Activated CD4-positive, alpha-beta T cell treated with anti-CD3 and anti-CD28 coated beads, Interleukin-2, amount 10 ng/mL, durations not matched to agents 7 days and 5 days (primary cell): ENCODE measurements at regions not wholly inside any gene's neighbourhood (a gene's known extent, or its start where the extent isn't known, plus 50 kb on each side); places are given as distances from the start of the nearest gene placed in this dataset.

Source experiments
- CTCF ChIA-PET: fragments of 350-600 bp; sonication (Branson Sonifier 250); formaldehyde crosslinking; loops from one replicate; lab custom pipeline; 2021; ENCODE audit warnings: antibody characterized with exemption; lab: Charles Lee
- POLR2A ChIA-PET: fragments of 350-600 bp; sonication (Branson Sonifier 250); formaldehyde crosslinking; loops from one replicate; lab custom pipeline; 2021; ENCODE audit warnings: antibody characterized with exemption; lab: Charles Lee
- DNase-seq: peaks from one replicate; pipeline ENCODE4 v3.0.0-alpha.2; 2020
- H3K27ac Mint-ChIP-seq: one replicate; pipeline ENCODE4 v1.8.0; 2021; ENCODE audit warnings: mild to moderate bottlenecking, moderate library complexity, mixed read lengths
- H3K27me3 Mint-ChIP-seq: one replicate; pipeline ENCODE4 v1.8.0; 2021; ENCODE audit warnings: mixed read lengths
- H3K36me3 Mint-ChIP-seq: one replicate; pipeline ENCODE4 v1.8.0; 2021; ENCODE audit warnings: low read depth, mixed read lengths
- H3K4me1 Mint-ChIP-seq: one replicate; pipeline ENCODE4 v1.8.0; 2021; ENCODE audit warnings: mixed read lengths
- H3K4me3 Mint-ChIP-seq: one replicate; pipeline ENCODE4 v1.8.0; 2021; ENCODE audit warnings: mild to moderate bottlenecking, moderate library complexity, mixed read lengths
- H3K9me3 Mint-ChIP-seq: one replicate; pipeline ENCODE4 v1.8.0; 2021; ENCODE audit warnings: mixed read lengths

DNA sequence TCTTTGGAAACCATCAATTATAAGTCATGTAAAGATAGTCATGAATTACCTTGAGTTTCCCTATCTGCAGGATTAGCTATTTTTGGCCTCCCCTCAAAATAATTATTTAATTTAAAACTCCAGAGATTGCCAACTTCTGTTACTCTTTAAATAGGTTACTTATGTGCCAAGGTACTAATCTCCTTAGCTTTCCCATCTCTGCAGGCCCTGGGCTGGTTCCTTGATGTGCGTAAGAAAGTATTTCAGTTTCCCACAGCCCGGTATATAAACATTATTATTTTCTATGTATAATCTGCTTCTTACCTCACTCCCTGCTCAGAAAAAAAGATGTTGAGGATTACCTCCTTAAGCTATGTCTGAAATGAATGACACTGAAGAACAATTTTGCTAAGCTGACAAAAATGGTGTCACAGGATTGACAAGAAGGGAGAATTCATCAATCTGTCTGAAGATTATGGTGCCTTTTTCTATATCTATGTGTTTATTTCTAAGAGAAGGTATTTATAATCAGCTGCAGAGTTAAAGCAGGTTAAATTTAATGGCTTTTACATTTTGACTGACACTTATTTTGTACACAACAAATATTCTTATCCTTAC, 1697.2 kb upstream of the PCDH20 start:
- no peaks in the 10 kb centered on the region for H3K36me3 Mint-ChIP-seq
- no peak for DNase-seq
- POLR2A ChIA-PET = no interaction called here
- H3K27me3 Mint-ChIP-seq = no peaks in the 10 kb centered on the region
- H3K4me1 Mint-ChIP-seq = no peaks in the 10 kb centered on the region
- CTCF ChIA-PET = no interaction called here
- no peak overlapping the region for H3K4me3 Mint-ChIP-seq
- no peak overlapping the region for H3K27ac Mint-ChIP-seq
- H3K9me3 Mint-ChIP-seq = no peaks in the 10 kb centered on the region

DNA sequence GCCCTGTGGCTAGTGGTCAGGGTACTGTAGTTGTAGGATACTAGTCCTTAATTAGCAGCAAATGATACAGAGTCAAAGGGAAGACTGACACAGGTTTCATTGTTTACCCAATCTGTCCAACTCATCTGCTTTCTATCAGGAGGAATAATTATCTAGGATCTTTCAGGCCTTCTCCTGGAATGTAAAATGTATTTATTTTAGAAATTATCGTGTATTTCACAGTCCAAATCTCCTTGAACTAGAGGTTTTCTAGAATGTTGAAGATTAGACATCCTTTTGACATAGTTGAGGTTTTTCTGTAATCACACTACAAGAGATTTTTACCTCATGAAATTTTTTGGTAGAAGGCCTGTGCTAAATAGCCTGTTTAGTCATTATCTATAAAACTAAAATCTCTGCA, 1694.8 kb upstream of the PCDH20 start:
- no peaks in the 10 kb centered on the region for H3K36me3 Mint-ChIP-seq
- DNase-seq = no peak
- H3K27me3 Mint-ChIP-seq = no peaks in the 10 kb centered on the region
- no peaks in the 10 kb centered on the region for H3K4me1 Mint-ChIP-seq
- POLR2A ChIA-PET = no interaction called here
- CTCF ChIA-PET = no interaction called here
- no peak overlapping the region for H3K4me3 Mint-ChIP-seq
- no peaks in the 10 kb centered on the region for H3K9me3 Mint-ChIP-seq
- no peak overlapping the region for H3K27ac Mint-ChIP-seq

DNA sequence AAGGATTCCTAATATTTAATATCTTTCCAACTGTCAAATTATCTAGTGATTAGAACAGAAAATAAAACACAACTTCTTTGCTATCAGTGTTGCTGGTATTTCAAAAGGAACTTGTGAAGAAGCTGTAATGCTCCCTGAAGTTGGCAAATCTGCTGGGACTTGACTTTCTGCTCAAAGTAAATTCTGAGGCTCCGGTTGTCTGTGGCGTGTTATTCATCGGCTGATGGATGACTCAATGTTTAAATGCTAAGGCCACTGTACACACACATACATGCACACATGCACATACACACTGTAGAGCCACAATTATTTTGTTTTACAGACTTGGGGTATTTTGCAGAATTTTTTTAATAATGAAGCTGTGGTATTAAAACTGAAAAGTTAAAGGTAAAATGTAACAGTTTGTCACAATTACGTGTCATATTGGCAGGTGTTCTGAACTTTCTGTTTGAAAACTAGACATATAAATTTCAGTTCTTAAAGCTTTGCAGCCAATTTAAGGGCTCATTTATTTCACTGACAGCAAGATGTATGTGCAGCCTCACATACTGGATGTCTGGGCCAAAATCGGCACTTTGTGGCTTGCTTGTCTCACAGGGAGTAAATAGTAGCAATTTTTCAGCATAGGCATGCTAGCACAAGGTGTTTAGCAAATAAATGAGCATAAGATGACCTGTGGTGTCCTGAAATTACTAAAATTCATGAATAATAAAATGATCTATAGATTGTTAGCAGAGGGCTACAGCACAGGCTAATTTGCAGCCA, 1691.7 kb upstream of the PCDH20 start:
- CTCF ChIA-PET = no interaction called here
- Mint-ChIP-seq H3K36me3 (no peaks in the 10 kb centered on the region), H3K9me3 (no peaks in the 10 kb centered on the region), H3K27ac (no peak overlapping the region), H3K4me1 (no peaks in the 10 kb centered on the region), H3K27me3 (no peaks in the 10 kb centered on the region), H3K4me3 (no peak overlapping the region)
- POLR2A ChIA-PET = no interaction called here
- DNase-seq = no peak

DNA sequence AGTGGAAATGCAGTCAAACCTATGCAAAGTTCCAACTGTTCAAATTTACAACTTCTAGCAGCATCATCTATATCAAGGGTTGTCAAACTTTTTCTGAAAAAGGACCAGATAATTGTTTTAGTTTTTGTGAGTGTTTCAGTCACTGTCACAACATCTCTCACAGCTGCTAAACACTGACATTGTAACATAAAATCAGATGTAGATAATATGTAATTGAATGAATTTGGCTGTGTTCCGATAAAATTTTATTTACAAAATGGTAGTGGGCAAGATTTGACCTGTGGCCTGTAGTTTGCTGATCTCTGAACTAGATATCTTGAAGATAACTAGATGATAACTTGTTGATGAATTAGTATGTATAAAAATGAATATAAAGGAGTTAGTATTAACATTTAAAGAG, 1679.1 kb upstream of the PCDH20 start:
- Mint-ChIP-seq H3K4me3 (no peak overlapping the region), H3K36me3 (no peaks in the 10 kb centered on the region), H3K27ac (no peak overlapping the region), H3K27me3 (no peaks in the 10 kb centered on the region), H3K4me1 (no peaks in the 10 kb centered on the region), H3K9me3 (no peaks in the 10 kb centered on the region)
- ChIA-PET POLR2A (no interaction called here), CTCF (no interaction called here)
- no peak for DNase-seq

DNA sequence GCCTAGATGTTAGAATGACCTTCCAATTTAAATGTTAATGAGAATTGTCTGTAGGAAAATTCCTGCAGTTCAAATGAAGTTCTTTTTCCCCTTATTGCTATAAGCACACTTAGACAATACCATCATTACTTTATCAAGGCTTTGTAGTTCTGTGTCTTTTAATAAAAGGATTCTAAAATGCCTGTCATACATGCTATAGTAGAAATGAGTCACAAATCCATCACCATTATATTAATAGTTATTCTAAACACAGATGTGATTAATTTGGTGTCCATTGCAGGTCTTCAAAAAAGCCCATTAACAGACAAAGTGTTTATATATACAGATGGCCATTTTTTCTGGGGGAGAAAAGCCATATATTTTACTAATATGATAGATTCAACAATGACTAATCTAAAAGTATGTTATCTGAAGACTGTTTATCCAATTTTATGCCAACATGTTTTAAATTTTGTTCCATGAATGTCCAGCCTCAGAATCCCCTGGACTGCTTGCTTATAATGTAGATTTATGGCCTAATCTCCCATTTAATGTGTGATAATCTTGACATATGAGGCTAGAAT, 1678.3 kb upstream of the PCDH20 start:
- POLR2A ChIA-PET = no interaction called here
- CTCF ChIA-PET = no interaction called here
- H3K9me3 Mint-ChIP-seq = no peaks in the 10 kb centered on the region
- no peaks in the 10 kb centered on the region for H3K4me1 Mint-ChIP-seq
- no peak overlapping the region for H3K27ac Mint-ChIP-seq
- no peak overlapping the region for H3K4me3 Mint-ChIP-seq
- H3K36me3 Mint-ChIP-seq = no peaks in the 10 kb centered on the region
- no peaks in the 10 kb centered on the region for H3K27me3 Mint-ChIP-seq
- no peak for DNase-seq

DNA sequence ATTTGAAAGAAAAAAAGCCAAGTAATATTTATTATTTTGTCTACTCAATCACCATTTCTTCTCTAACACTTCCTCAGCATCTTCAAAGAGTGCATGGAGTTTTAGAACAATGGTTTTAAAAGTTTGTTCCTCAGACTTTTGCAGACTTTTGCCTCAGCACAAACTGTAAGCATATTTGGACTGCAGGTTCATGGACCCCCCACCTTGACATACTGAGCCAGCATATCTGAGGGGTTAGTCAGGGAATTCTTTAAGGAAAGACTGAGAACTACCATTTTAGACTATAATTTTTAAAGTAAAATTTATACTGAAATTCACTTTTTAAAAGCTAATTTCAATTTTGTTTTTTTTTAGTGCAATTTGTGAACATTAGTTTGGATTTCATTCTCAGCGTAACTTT, 1676.8 kb upstream of the PCDH20 start:
- CTCF ChIA-PET = no interaction called here
- no peaks in the 10 kb centered on the region for H3K36me3 Mint-ChIP-seq
- POLR2A ChIA-PET = no interaction called here
- H3K27ac Mint-ChIP-seq = no peak overlapping the region
- no peaks in the 10 kb centered on the region for H3K4me1 Mint-ChIP-seq
- H3K27me3 Mint-ChIP-seq = no peaks in the 10 kb centered on the region
- no peak for DNase-seq
- H3K4me3 Mint-ChIP-seq = no peak overlapping the region
- H3K9me3 Mint-ChIP-seq = no peaks in the 10 kb centered on the region

DNA sequence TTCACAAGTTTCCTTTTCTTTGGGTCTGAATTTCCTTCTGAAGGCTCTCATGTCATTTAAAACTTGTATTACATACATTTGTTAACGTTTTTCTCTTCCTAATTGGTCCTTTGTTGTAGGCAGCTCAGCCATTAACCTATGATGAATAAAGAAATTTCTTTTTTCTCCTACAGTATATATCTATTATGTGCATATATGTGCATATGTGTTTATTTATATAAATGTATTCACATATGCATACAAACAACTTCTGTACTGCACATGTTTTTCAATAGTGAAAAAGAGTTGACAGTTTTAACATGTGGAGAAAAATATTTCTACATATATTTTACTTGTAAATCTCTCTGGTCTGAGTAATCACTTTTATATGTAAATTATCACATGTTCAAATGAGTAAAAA, 1674.9 kb upstream of the PCDH20 start:
- Mint-ChIP-seq H3K9me3 (no peaks in the 10 kb centered on the region), H3K27me3 (no peaks in the 10 kb centered on the region), H3K4me1 (no peaks in the 10 kb centered on the region), H3K4me3 (no peak overlapping the region), H3K36me3 (no peaks in the 10 kb centered on the region), H3K27ac (no peak overlapping the region)
- ChIA-PET CTCF (no interaction called here), POLR2A (no interaction called here)
- DNase-seq = no peak

DNA sequence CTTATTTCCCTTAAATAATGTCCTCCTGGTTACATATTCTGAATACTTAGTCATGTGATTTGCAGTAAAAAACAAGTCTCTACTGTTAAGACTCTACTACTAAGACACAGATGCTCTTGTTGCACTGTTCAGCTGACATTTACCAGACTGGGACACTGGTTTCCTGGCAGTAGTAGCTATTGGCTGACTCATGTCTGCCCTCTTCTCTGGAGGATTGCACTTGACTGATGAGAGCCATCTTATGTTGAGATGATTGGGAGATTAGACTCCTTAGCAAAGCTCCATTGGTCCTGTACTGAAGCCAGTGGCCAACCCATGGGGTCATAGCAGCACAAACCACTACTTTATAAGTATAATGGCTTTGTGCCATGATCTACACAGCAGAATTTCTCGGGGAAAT, 1672.6 kb upstream of the PCDH20 start:
- Mint-ChIP-seq H3K4me1 (no peaks in the 10 kb centered on the region), H3K27ac (no peak overlapping the region), H3K27me3 (no peaks in the 10 kb centered on the region), H3K36me3 (no peaks in the 10 kb centered on the region), H3K9me3 (peaks cover 2% of the 10 kb centered on the region), H3K4me3 (no peak overlapping the region)
- POLR2A ChIA-PET = interaction anchor here (0.7 kb wide), 1 partner anchor 11 kb away, joined by 3 read pairs; no protein-coding TSS in a partner anchor
- CTCF ChIA-PET = no interaction called here
- no peak for DNase-seq

DNA sequence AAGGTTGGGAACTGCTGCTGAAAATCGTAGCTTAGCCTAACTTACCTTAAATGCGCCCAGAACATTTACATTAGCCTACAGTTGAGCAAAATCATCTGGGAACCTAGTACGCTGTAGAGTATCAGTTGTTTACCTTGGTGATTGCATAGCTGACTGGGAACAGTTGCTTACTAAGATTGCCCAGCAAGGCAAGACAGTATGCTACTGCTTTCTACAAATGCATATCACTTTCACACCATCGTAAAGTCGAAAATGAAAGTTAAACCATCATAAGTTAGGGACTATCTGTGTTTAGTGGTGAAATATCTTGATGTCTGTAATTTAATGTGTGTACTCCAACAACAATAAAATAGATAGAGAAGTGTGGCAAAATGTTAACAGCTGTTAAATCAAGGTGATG, 1670.6 kb upstream of the PCDH20 start:
- ChIA-PET CTCF (no interaction called here), POLR2A (no interaction called here)
- no peaks in the 10 kb centered on the region for H3K4me1 Mint-ChIP-seq
- no peak for DNase-seq
- no peaks in the 10 kb centered on the region for H3K36me3 Mint-ChIP-seq
- H3K4me3 Mint-ChIP-seq = no peak overlapping the region
- H3K27ac Mint-ChIP-seq = no peak overlapping the region
- no peaks in the 10 kb centered on the region for H3K27me3 Mint-ChIP-seq
- peaks cover 4% of the 10 kb centered on the region for H3K9me3 Mint-ChIP-seq

DNA sequence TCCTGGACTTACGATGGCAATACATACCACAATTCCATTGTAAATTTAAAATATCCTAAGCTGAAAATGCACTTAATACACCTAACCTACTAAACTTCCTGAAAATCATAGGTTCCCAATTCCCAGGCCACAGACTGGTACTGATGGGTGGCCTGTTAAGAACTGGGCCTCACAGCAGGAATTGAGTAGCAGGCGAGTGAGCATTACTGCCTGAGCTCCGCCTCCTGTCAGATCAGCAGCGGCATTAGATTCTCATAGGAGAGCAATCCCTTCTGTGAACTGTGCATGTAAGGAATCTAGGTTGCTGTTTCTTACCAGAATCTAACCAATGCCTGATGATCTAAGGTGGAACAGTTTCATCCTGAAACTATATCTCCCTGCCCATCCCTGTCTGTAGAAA, 1670.2 kb upstream of the PCDH20 start:
- ChIA-PET CTCF (no interaction called here), POLR2A (no interaction called here)
- no peak for DNase-seq
- H3K4me1 Mint-ChIP-seq = no peaks in the 10 kb centered on the region
- H3K27ac Mint-ChIP-seq = no peak overlapping the region
- H3K27me3 Mint-ChIP-seq = no peaks in the 10 kb centered on the region
- no peak overlapping the region for H3K4me3 Mint-ChIP-seq
- no peaks in the 10 kb centered on the region for H3K36me3 Mint-ChIP-seq
- H3K9me3 Mint-ChIP-seq = peaks cover 6% of the 10 kb centered on the region

DNA sequence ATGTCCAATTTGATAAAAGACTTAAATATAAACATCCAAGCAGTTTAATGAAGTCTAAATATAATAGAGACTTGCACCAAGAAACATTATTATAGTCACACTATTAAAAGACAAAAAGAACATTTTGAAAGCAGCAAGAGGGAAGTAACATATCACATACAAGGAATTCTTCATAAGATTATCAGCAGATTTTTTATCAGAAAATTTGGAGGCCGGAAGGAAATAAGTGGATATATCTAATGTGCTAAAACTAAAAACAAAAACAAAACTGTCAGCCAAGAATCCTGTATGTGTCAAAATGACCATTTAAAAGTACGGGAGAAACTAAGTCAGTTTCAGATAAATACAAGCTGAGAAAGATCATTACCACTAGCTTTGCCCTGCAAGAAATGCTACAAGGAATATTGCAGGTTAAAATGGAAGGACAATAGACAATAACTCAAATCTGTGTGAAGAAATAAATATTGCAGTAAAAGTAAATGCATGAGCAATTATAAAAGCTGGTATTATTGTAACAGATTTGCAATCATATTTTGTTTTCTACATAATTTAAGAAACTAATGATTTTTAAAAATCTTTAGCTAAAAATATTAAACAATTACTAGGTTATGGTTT, 1665.9 kb upstream of the PCDH20 start:
- ChIA-PET CTCF (no interaction called here), POLR2A (no interaction called here)
- no peaks in the 10 kb centered on the region for H3K4me1 Mint-ChIP-seq
- H3K27me3 Mint-ChIP-seq = no peaks in the 10 kb centered on the region
- no peak overlapping the region for H3K27ac Mint-ChIP-seq
- DNase-seq = no peak
- no peak overlapping the region for H3K4me3 Mint-ChIP-seq
- peaks cover 6% of the 10 kb centered on the region for H3K9me3 Mint-ChIP-seq
- no peaks in the 10 kb centered on the region for H3K36me3 Mint-ChIP-seq

DNA sequence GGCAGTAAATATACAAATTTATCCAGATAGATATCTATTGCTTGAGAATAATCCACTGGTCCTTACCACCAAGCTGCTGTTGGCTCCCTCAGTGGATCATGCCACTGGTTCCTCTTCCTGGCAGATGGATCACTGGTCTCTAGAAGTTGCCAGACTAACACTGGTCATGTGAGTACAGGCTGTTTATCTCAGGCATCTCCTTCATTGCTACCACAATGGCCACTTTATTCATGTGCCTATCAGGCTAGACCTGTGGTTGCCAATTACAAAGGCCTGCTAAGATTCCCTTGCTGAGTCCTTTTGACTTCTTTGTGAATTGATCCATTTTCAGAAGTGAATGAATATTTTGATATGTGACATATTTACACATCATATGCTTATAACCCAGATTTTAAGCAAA, 1659.5 kb upstream of the PCDH20 start:
- ChIA-PET POLR2A (no interaction called here), CTCF (no interaction called here)
- no peaks in the 10 kb centered on the region for H3K27me3 Mint-ChIP-seq
- no peaks in the 10 kb centered on the region for H3K9me3 Mint-ChIP-seq
- H3K4me1 Mint-ChIP-seq = no peaks in the 10 kb centered on the region
- H3K4me3 Mint-ChIP-seq = no peak overlapping the region
- DNase-seq = no peak
- H3K36me3 Mint-ChIP-seq = no peaks in the 10 kb centered on the region
- H3K27ac Mint-ChIP-seq = no peak overlapping the region

DNA sequence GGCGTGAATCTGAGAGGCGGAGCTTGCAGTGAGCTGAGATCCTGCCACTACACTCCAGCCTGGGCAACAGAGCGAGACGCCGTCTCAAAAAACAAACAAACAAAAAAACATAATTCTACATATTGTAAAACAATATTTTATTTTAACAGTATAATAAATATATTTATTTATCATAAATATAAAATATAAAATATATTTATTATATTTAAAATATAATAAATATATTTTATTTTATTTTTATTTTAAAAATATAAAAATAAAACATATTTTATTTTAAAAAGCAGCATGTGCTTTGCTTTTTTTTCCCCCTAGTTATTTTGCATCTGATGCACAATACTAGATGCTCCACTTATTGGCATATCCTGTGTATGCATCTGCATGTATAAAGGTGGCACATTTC, 1634.6 kb upstream of the PCDH20 start:
- CTCF ChIA-PET = no interaction called here
- Mint-ChIP-seq H3K9me3 (peaks cover 5% of the 10 kb centered on the region), H3K27me3 (no peaks in the 10 kb centered on the region), H3K27ac (no peak overlapping the region), H3K36me3 (no peaks in the 10 kb centered on the region), H3K4me3 (no peak overlapping the region), H3K4me1 (no peaks in the 10 kb centered on the region)
- DNase-seq = no peak
- POLR2A ChIA-PET = no interaction called here
